ENCODE measurements at regions not wholly inside any gene's neighbourhood (a gene's known extent, or its start where the extent isn't known, plus 50 kb on each side); places are given as distances from the start of the nearest gene placed in this dataset.

DNA sequence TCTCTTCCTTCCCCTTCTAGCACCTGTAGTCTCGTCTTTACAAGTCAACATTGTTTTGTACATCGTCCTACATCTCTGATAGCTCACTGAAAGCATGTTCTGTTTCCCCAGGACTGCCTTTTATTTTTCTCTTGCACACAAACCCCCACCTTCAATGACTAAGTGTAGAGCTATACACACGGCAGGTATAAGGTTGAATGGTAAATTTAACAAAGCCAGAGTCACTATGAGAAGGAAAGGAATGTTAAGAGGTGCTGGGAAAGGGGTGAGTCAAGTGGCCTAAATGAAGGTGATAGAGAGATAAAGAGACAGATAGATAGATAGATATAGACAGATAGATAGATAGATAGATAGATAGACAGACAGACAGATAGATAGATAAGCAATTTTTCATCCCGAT lies 134.3 kb upstream of the ATP1B1 start:
- TF ChIP-seq, protein P1, sequence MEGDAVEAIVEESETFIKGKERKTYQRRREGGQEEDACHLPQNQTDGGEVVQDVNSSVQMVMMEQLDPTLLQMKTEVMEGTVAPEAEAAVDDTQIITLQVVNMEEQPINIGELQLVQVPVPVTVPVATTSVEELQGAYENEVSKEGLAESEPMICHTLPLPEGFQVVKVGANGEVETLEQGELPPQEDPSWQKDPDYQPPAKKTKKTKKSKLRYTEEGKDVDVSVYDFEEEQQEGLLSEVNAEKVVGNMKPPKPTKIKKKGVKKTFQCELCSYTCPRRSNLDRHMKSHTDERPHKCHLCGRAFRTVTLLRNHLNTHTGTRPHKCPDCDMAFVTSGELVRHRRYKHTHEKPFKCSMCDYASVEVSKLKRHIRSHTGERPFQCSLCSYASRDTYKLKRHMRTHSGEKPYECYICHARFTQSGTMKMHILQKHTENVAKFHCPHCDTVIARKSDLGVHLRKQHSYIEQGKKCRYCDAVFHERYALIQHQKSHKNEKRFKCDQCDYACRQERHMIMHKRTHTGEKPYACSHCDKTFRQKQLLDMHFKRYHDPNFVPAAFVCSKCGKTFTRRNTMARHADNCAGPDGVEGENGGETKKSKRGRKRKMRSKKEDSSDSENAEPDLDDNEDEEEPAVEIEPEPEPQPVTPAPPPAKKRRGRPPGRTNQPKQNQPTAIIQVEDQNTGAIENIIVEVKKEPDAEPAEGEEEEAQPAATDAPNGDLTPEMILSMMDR (IDR thresholded peaks at IDR 0.05), result no peak
- TF ChIP-seq POLR2A (IDR thresholded peaks at IDR 0.05), result no peak
